B cell (primary cell): ENCODE measurements at regions not wholly inside any gene's neighbourhood (a gene's known extent, or its start where the extent isn't known, plus 50 kb on each side); places are given as distances from the start of the nearest gene placed in this dataset.

Source experiments
- ATAC-seq: fragments of 200-7000 bp; cut with Tn5 transposase; one replicate; pipeline ENCODE4 v1.10.0; 2021; ENCODE audit warnings: low read depth, mild to moderate bottlenecking, moderate number of reproducible peaks, moderate library complexity
- CTCF ChIA-PET: fragments of 350-600 bp; sonication (Branson Sonifier 250); formaldehyde crosslinking; loops from one replicate; lab custom pipeline; 2021; ENCODE audit warnings: antibody characterized with exemption, inconsistent platforms; lab: Charles Lee
- POLR2A ChIA-PET: fragments of 350-600 bp; sonication (Branson Sonifier 250); formaldehyde crosslinking; loops from one replicate; lab custom pipeline; 2021; ENCODE audit warnings: antibody characterized with exemption; lab: Charles Lee
- DNase-seq: peaks from one replicate; pipeline ENCODE4 v3.0.0; 2013
- H2AFZ ChIP-seq: 2 replicates; pipeline ENCODE4 v1.6.1; 2012; ENCODE audit warnings: mild to moderate bottlenecking, low read depth, low read length; ENCODE audit not compliant: insufficient read depth, poor library complexity, severe bottlenecking
- H3K27ac ChIP-seq, 2 donors: 1 replicate in 1 of 2; 2 replicates in 1 of 2; pipeline ENCODE4 v1.5.1; 2012 to 2013; ENCODE audit warnings: low read length in 2 of 2, mild to moderate bottlenecking in 2 of 2, moderate library complexity in 1 of 2
- H3K27me3 ChIP-seq, 4 experiments: fragments of 200-600 bp in 1 of 4; sonication (generic) in 1 of 4; replicated peaks in 1 of 4; 1 replicate in 2 of 4; 2 replicates in 2 of 4; pipeline versions ENCODE4 v1.6.1 to v1.7.0; 2013 to 2016; ENCODE audit warnings: low read length in 3 of 4, mild to moderate bottlenecking in 2 of 4, mixed read lengths in 1 of 4, moderate library complexity in 1 of 4; ENCODE audit not compliant: insufficient read depth in 4 of 4, control insufficient read depth in 3 of 4; ENCODE audit errors: control extremely low read depth in 1 of 4
- H3K36me3 ChIP-seq, 2 experiments: replicated peaks in 1 of 2; 1 replicate in 1 of 2; 2 replicates in 1 of 2; pipeline versions ENCODE4 v1.6.1 to v1.7.1; 2013; ENCODE audit warnings: low read length in 1 of 2; ENCODE audit not compliant: insufficient read depth in 2 of 2, control insufficient read depth in 1 of 2; ENCODE audit errors: control extremely low read depth in 1 of 2, extremely low read depth in 1 of 2
- H3K4me1 ChIP-seq, 2 donors: fragments of 200-600 bp in 1 of 2; sonication (generic) in 1 of 2; 1 replicate in 1 of 2; 2 replicates in 1 of 2; pipeline versions ENCODE4 v1.5.1 to v1.6.1; 2013 to 2017; ENCODE audit warnings: low read length in 2 of 2; ENCODE audit not compliant: control insufficient read depth in 2 of 2, insufficient read depth in 2 of 2
- H3K4me2 ChIP-seq: replicated peaks from 2 replicates; pipeline ENCODE3; 2012; ENCODE audit warnings: mild to moderate bottlenecking, low read depth, low read length; ENCODE audit not compliant: poor library complexity, severe bottlenecking
- H3K4me3 ChIP-seq, 5 experiments: fragments of 200-600 bp in 1 of 5; sonication (generic) in 1 of 5; 1 replicate in 3 of 5; 2 replicates in 2 of 5; pipeline versions ENCODE4 v1.5.1 to v1.7.0; 2011 to 2016; ENCODE audit warnings: low read length in 4 of 5, mild to moderate bottlenecking in 4 of 5, low read depth in 2 of 5, control low read depth in 1 of 5, moderate library complexity in 1 of 5; ENCODE audit not compliant: insufficient read depth in 1 of 5; ENCODE audit errors: control extremely low read depth in 1 of 5, extremely low read depth in 1 of 5
- H3K79me2 ChIP-seq: fragments of 200-600 bp; sonication (generic); one replicate; pipeline ENCODE4 v1.6.0; 2016; ENCODE audit warnings: low read length; ENCODE audit not compliant: control insufficient read depth, insufficient read depth
- H3K9ac ChIP-seq: fragments of 200-600 bp; sonication (generic); 2 replicates; pipeline ENCODE4 v1.6.1; 2017; ENCODE audit warnings: mild to moderate bottlenecking, low read length, moderate library complexity
- H3K9me3 ChIP-seq, 3 donors: one replicate each; pipeline versions ENCODE4 v1.6.1 to v1.7.1; 2013; ENCODE audit warnings: low read length in 2 of 3; ENCODE audit not compliant: control insufficient read depth in 2 of 3, insufficient read depth in 1 of 3; ENCODE audit errors: control extremely low read depth in 1 of 3
- H4K20me1 ChIP-seq: 2 replicates; pipeline ENCODE4 v1.6.0; 2012; ENCODE audit warnings: mild to moderate bottlenecking, low read length; ENCODE audit not compliant: insufficient read depth, control insufficient read depth, poor library complexity, severe bottlenecking
- H3K27ac Mint-ChIP-seq: one replicate; pipeline ENCODE4 v1.8.0; 2021; ENCODE audit warnings: mixed read lengths
- H3K27me3 Mint-ChIP-seq: one replicate; pipeline ENCODE4 v1.8.0; 2021; ENCODE audit warnings: mixed read lengths
- H3K4me1 Mint-ChIP-seq: one replicate; pipeline ENCODE4 v1.8.0; 2021; ENCODE audit warnings: mixed read lengths
- H3K4me3 Mint-ChIP-seq: one replicate; pipeline ENCODE4 v1.8.0; 2021; ENCODE audit warnings: mixed read lengths
- H3K9me3 Mint-ChIP-seq: one replicate; pipeline ENCODE4 v1.8.0; 2022; ENCODE audit warnings: mixed read lengths; ENCODE audit not compliant: insufficient read depth
- EZH2 ChIP-seq: IDR thresholded peaks from 2 replicates; pipeline ENCODE4 v1.6.1; 2012; ENCODE audit warnings: borderline replicate concordance, low read depth, mild to moderate bottlenecking, moderate library complexity, low read length; ENCODE audit not compliant: insufficient read depth, poor library complexity, severe bottlenecking
- WGBS: methylation state at CpG from one replicate; pipeline ENCODE4 v1.1.5; 2013; ENCODE audit warnings: missing lambda C conversion rate; ENCODE audit not compliant: insufficient coverage; 5-methylcytosine and 5-hydroxymethylcytosine counted together
- intact Hi-C: fragments of 100-400 bp; cut with micrococcal nuclease; formaldehyde crosslinking; loops from one replicate; pipeline ENCODE4 v1.10.0; 2022
- TF ChIP-seq, protein P1 (sequence below): fragments of 200-600 bp; IDR thresholded peaks from one replicate; pipeline ENCODE4 v1.8.0; 2022; ENCODE audit warnings: antibody characterized with exemption, mild to moderate bottlenecking

DNA sequence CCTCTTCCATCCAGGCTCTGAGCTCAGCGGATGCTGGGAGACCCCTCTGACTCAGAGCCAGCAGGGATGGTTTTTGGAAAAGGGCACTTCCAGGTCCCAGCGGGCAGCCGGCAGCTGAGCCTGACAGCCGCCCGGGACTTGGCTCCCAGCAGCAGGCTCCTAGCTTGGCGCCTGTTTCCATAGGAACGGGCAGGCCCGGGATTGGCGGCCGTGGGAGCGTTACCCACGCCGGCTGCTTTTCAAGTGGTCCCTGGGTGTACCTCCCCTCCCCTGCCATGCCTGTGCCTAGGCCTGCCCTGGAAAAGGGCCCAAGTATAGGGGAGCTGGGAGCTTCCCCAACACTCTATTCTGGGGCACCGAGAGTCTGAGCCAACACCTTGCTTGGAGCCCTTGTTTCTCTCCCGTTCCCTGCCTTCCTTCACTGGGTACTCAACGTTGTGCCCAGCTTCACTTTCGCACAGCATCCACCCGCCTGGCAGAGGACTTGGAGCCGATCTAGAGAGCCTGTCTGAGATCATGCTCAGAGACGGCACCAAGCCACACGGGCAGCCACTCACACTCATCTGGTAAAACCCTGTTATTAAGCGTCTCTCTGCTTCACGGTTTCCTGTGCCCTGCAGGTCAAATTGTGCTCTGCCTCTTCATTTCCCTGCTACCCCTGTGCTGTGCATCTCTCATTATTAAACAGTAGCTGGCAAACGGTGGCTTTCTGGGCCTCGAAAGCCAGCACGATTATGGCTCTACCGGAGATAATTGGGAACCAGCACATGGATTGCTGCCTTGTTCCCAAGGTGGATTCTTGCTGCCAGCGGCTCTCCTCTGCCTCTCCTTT, 521.5 kb downstream of the BCOR start:
- no peak overlapping the region for H3K27ac ChIP-seq
- no peaks in the 10 kb centered on the region for H3K79me2 ChIP-seq
- no peak overlapping the region for H3K4me2 ChIP-seq
- H3K27me3 ChIP-seq = peaks cover 0 to 2% (median 0%) of the 10 kb centered on the region in 4 experiments
- H3K27me3 Mint-ChIP-seq = peaks cover 16% of the 10 kb centered on the region
- H3K9me3 Mint-ChIP-seq = no peaks in the 10 kb centered on the region
- CTCF ChIA-PET = no interaction called here
- peaks cover 9% of the 10 kb centered on the region for H3K4me1 Mint-ChIP-seq
- no peak overlapping the region for H3K4me3 ChIP-seq
- intact Hi-C loops = no loop called here
- H3K4me1 ChIP-seq = peaks cover 3 to 10% of the 10 kb centered on the region in 2 donors
- H3K36me3 ChIP-seq = no peaks in the 10 kb centered on the region
- H4K20me1 ChIP-seq = no peaks in the 10 kb centered on the region
- no peak overlapping the region for H3K4me3 Mint-ChIP-seq
- 88% methylated on average over 20 of the region's 28 CpGs for WGBS
- H3K27ac Mint-ChIP-seq = no peak overlapping the region
- TF ChIP-seq, protein P1, sequence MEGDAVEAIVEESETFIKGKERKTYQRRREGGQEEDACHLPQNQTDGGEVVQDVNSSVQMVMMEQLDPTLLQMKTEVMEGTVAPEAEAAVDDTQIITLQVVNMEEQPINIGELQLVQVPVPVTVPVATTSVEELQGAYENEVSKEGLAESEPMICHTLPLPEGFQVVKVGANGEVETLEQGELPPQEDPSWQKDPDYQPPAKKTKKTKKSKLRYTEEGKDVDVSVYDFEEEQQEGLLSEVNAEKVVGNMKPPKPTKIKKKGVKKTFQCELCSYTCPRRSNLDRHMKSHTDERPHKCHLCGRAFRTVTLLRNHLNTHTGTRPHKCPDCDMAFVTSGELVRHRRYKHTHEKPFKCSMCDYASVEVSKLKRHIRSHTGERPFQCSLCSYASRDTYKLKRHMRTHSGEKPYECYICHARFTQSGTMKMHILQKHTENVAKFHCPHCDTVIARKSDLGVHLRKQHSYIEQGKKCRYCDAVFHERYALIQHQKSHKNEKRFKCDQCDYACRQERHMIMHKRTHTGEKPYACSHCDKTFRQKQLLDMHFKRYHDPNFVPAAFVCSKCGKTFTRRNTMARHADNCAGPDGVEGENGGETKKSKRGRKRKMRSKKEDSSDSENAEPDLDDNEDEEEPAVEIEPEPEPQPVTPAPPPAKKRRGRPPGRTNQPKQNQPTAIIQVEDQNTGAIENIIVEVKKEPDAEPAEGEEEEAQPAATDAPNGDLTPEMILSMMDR = no peak
- no peak for TF ChIP-seq EZH2
- ATAC-seq (no peak), DNase-seq (no peak)
- POLR2A ChIA-PET = no interaction called here
- no peak overlapping the region for H3K9ac ChIP-seq
- H2AFZ ChIP-seq = no peak overlapping the region
- no peaks in the 10 kb centered on the region for H3K9me3 ChIP-seq

DNA sequence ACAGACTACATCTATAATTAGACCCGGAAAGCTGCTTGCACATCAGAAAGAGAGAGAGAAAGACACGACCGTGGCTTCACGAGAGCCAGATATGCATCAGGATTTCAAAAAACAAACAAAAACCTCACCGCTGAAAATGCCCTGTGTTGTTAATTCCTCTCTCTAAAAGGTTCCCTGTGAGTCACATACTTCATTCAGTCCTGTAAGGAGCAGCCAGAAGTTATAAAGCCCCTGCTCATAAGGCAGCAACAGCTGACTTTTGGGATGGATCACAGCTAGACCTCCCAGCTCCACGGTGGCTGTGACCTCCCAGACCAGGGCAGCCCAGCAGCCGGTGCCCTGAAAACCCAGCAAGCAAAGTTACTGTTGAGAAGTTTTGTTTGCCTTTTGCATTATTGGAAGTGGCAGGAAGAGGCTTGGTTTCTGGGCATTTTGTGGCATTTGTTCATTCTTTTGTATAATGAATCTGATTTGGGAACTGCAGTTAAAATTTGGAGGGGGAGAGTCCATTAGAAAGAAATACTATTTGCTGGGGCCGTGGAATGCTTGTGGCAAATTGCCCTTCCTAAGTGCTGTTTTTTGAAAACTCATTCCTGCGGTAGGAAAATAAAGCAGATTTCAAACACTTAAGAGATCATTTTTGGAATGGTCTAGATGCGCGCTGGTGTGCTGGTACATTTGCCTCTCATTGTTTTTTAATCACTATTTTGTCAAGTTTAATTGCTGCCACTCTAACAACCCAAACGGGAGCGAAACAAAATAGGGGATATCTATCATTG, 520.4 kb downstream of the BCOR start:
- Histone ChIP-seq H3K27me3 (peaks cover 0 to 2% (median 0%) of the 10 kb centered on the region in 4 experiments), H3K4me3 (no peak overlapping the region), H2AFZ (no peak overlapping the region), H3K36me3 (no peaks in the 10 kb centered on the region), H3K27ac (no peak overlapping the region), H3K79me2 (no peaks in the 10 kb centered on the region), H4K20me1 (no peaks in the 10 kb centered on the region), H3K4me1 (peaks cover 3 to 10% of the 10 kb centered on the region in 2 donors), H3K9ac (no peak overlapping the region), H3K4me2 (no peak overlapping the region), H3K9me3 (no peaks in the 10 kb centered on the region)
- ChIA-PET CTCF (no interaction called here), POLR2A (no interaction called here)
- Mint-ChIP-seq H3K27me3 (peaks cover 16% of the 10 kb centered on the region), H3K4me3 (no peak overlapping the region), H3K27ac (no peak overlapping the region), H3K4me1 (peaks cover 9% of the 10 kb centered on the region), H3K9me3 (no peaks in the 10 kb centered on the region)
- WGBS = 100% methylated on average over 2 of the region's 13 CpGs
- DNase-seq (no peak), ATAC-seq (no peak)
- no peak for TF ChIP-seq EZH2
- TF ChIP-seq, protein P1 = no peak
- intact Hi-C loops = no loop called here
